ENCODE measurements at regions not wholly inside any gene's neighbourhood (a gene's known extent, or its start where the extent isn't known, plus 50 kb on each side); places are given as distances from the start of the nearest gene placed in this dataset.

- Histone ChIP-seq H3K9me2 (no peaks in the 10 kb centered on the region), H3K4me1 (ENCODE audit: control insufficient read depth in 1 of 2, insufficient read depth in 2 of 2, low read depth in 1 of 2, low read length in 1 of 2) (no peaks in the 10 kb centered on the region; a peak in 2 of 4 replicates), H3K27me3 (ENCODE audit: insufficient read depth) (no peaks in the 10 kb centered on the region), H4K20me1 (ENCODE audit: insufficient read depth) (no peaks in the 10 kb centered on the region), H3K36me3 (replicated peaks in 1 of 2; ENCODE audit: control insufficient read depth in 1 of 2, insufficient read depth in 2 of 2, low read length in 1 of 2) (no peaks in the 10 kb centered on the region), H3K4me2 (no peak overlapping the region), H3F3A (replicated peaks; ENCODE audit: insufficient read depth) (no peaks in the 10 kb centered on the region), H3K4me3 (ENCODE audit: low read depth in 2 of 2, low read length in 1 of 2) (no peak overlapping the region), H3K27ac (ENCODE audit: low read depth in 2 of 2, low read length in 1 of 2) (no peak overlapping the region), H2AFZ (ENCODE audit: low read depth) (no peak overlapping the region), H3K9me3 (no peaks in the 10 kb centered on the region), H3K79me2 (ENCODE audit: insufficient read depth) (no peaks in the 10 kb centered on the region), H3K9ac (no peak overlapping the region)
- DNase-seq, result no peak
- CTCF ChIA-PET, result no interaction called here
- POLR2A ChIA-PET, result no interaction called here
- WGBS (ENCODE audit: low lambda C conversion rate), result 67% methylated on average over 1 of the region's 1 CpG
- TF ChIP-seq ELF1 (IDR thresholded peaks at IDR 0.05) (no peak), MXI1 (IDR thresholded peaks at IDR 0.05; ENCODE audit: low read depth, low read length) (no peak), CTCF (IDR thresholded peaks at IDR 0.05) (no peak), GATA2 (CRISPR knock-in tag; IDR thresholded peaks at IDR 0.05) (no peak), TCF12 (IDR thresholded peaks at IDR 0.05) (no peak), SMC3 (IDR thresholded peaks at IDR 0.05; ENCODE audit: low read depth, low read length) (no peak), TEAD4 (IDR thresholded peaks at IDR 0.05; ENCODE audit: borderline replicate concordance, insufficient read depth) (no peak), CHD2 (IDR thresholded peaks at IDR 0.05; ENCODE audit: low read length, partially characterized antibody) (no peak), FOSL2 (IDR thresholded peaks at IDR 0.05; ENCODE audit: borderline replicate concordance, low read depth) (no peak), REST (IDR thresholded peaks at IDR 0.05; ENCODE audit: low read depth, low read length) (no peak), RFX5 (IDR thresholded peaks at IDR 0.05; ENCODE audit: low read length) (no peak)
These were observed 137.0 kb upstream of the NCKAP5 start for GRCh38 chr2:133705287-133705686.

GRCh38 chr2:133710613-133711012 lies 142.3 kb upstream of the NCKAP5 start:
- Histone ChIP-seq H3K9me2 (no peaks in the 10 kb centered on the region), H3K9ac (no peak overlapping the region), H3K27me3 (ENCODE audit: insufficient read depth) (no peaks in the 10 kb centered on the region), H2AFZ (ENCODE audit: low read depth) (no peak overlapping the region), H3K9me3 (no peaks in the 10 kb centered on the region), H3K4me1 (ENCODE audit: control insufficient read depth in 1 of 2, insufficient read depth in 2 of 2, low read depth in 1 of 2, low read length in 1 of 2) (peaks cover 0 to 26% of the 10 kb centered on the region in 2 experiments; a peak in 2 of 4 replicates), H3F3A (replicated peaks; ENCODE audit: insufficient read depth) (no peaks in the 10 kb centered on the region), H4K20me1 (ENCODE audit: insufficient read depth) (no peaks in the 10 kb centered on the region), H3K4me3 (ENCODE audit: low read depth in 2 of 2, low read length in 1 of 2) (no peak overlapping the region), H3K4me2 (no peak overlapping the region), H3K36me3 (replicated peaks in 1 of 2; ENCODE audit: control insufficient read depth in 1 of 2, insufficient read depth in 2 of 2, low read length in 1 of 2) (no peaks in the 10 kb centered on the region), H3K79me2 (ENCODE audit: insufficient read depth) (no peaks in the 10 kb centered on the region), H3K27ac (ENCODE audit: low read depth in 2 of 2, low read length in 1 of 2) (peak overlapping the region in 1 of 2 experiments; percentile 89; a peak in 2 of 4 replicates)
- 28% methylated on average over 3 of the region's 3 CpGs for WGBS (ENCODE audit: low lambda C conversion rate)
- ChIA-PET POLR2A (no interaction called here), CTCF (interaction anchor here (1.1 to 3.3 kb wide), 2 partner anchors 19 to 49 kb away, joined by 3 to 12 read pairs; no protein-coding TSS in a partner anchor)
- TF ChIP-seq POLR2AphosphoS5 (IDR thresholded peaks at IDR 0.05; ENCODE audit: low read depth, low read length), result no peak
- TF ChIP-seq GATA2 (CRISPR knock-in tag; IDR thresholded peaks at IDR 0.05), result peak; percentile 90
- peak; percentile 40; the same call in 1 of the 2 replicates for TF ChIP-seq RFX5 (IDR thresholded peaks at IDR 0.05; ENCODE audit: low read length)
- peak; percentile 43 for TF ChIP-seq RAD21 (IDR thresholded peaks at IDR 0.05; ENCODE audit: low read length)
- TF ChIP-seq MXI1 (IDR thresholded peaks at IDR 0.05; ENCODE audit: low read depth, low read length), result peak; percentile 51; the same call in 1 of the 2 replicates
- no peak for TF ChIP-seq IRF3 (IDR thresholded peaks at IDR 0.05; ENCODE audit: low read depth, low read length)
- no peak for TF ChIP-seq GABPA (IDR thresholded peaks at IDR 0.05; ENCODE audit: low read depth)
- TF ChIP-seq FOXJ3 (CRISPR knock-in tag; IDR thresholded peaks at IDR 0.05), result peak; percentile 94
- no peak for TF ChIP-seq RXRA (IDR thresholded peaks at IDR 0.05; ENCODE audit: borderline replicate concordance, low read depth)
- no peak for TF ChIP-seq NFIC (IDR thresholded peaks at IDR 0.05; ENCODE audit: borderline replicate concordance)
- TF ChIP-seq EP300 (IDR thresholded peaks at IDR 0.05; ENCODE audit: borderline replicate concordance in 1 of 2, low read depth in 1 of 2, low read length in 1 of 2), result peak in 1 of 2 experiments; percentile 94; a peak in 2 of 4 replicates
- TF ChIP-seq RCOR1 (IDR thresholded peaks at IDR 0.05; ENCODE audit: low read length), result peak; percentile 88; the same call in 1 of the 2 replicates
- TF ChIP-seq CHD2 (IDR thresholded peaks at IDR 0.05; ENCODE audit: low read length, partially characterized antibody), result peak; percentile 78
- peak; percentile 48 for DNase-seq
